Endothelial cell of umbilical vein (primary cell): ENCODE measurements at regions not wholly inside any gene's neighbourhood (a gene's known extent, or its start where the extent isn't known, plus 50 kb on each side); places are given as distances from the start of the nearest gene placed in this dataset.

Experiments used
- BruUV-seq: library from RNA; stranded (reverse); fragments of 400-500 nt; replicated peaks from 2 replicates; lab custom pipeline; 2021; lab: Mats Ljungman, UMichigan
- CTCF ChIA-PET: fragments of 300-600, 350-600 bp; sonication (Branson Sonifier 250); formaldehyde crosslinking; loops from one replicate; lab custom pipeline; 2021; ENCODE audit warnings: antibody characterized with exemption, inconsistent platforms; lab: Charles Lee
- POLR2A ChIA-PET: fragments of 300-600, 350-600 bp; sonication (Branson Sonifier 250); formaldehyde crosslinking; loops from one replicate; lab custom pipeline; 2021; ENCODE audit warnings: antibody characterized with exemption, inconsistent platforms; lab: Charles Lee
- DNase-seq: peaks from one replicate; pipeline ENCODE4 v3.0.0-alpha.2; 2011; ENCODE audit warnings: low read depth, low spot score
- FAIRE-seq: peaks from 2 replicates; lab custom pipeline; 2011; peaks lifted over from hg19 to GRCh38; lab: Jason Lieb, UNC
- H2AFZ ChIP-seq: 2 replicates; pipeline ENCODE4 v1.6.0; 2012; ENCODE audit warnings: low read depth, low read length, control low read depth, inconsistent platforms
- H3K27ac ChIP-seq: 2 replicates; pipeline ENCODE4 v1.5.1; 2011; ENCODE audit warnings: low read depth, mild to moderate bottlenecking, control low read depth, low read length, moderate library complexity; ENCODE audit not compliant: insufficient read depth
- H3K27me3 ChIP-seq, 2 experiments: 2 replicates each; pipeline versions ENCODE4 v1.6.0 to v1.6.1; 2011; ENCODE audit warnings: low read length in 2 of 2, mixed read lengths in 1 of 2; ENCODE audit not compliant: control insufficient read depth in 2 of 2, insufficient read depth in 2 of 2
- H3K36me3 ChIP-seq, 2 experiments: 2 replicates in 1 of 2; 3 replicates in 1 of 2; pipeline ENCODE4 v1.5.1; 2011; ENCODE audit warnings: low read length in 2 of 2, mild to moderate bottlenecking in 1 of 2, moderate library complexity in 1 of 2; ENCODE audit not compliant: control insufficient read depth in 2 of 2, insufficient read depth in 2 of 2; ENCODE audit errors: extremely low read depth in 1 of 2
- H3K4me1 ChIP-seq: 3 replicates; pipeline ENCODE4 v1.5.1; 2011; ENCODE audit warnings: mild to moderate bottlenecking, low read length; ENCODE audit not compliant: control insufficient read depth, insufficient read depth; ENCODE audit errors: extremely low read depth
- H3K4me2 ChIP-seq: 2 replicates; pipeline ENCODE4 v1.6.1; 2011; ENCODE audit warnings: low read length, control low read depth, mixed read lengths; ENCODE audit not compliant: insufficient read depth
- H3K4me3 ChIP-seq, 3 experiments: fragments of 200-600 bp in 1 of 3; sonication (generic), shearing (Covaris generic) in 1 of 3; replicated peaks in 1 of 3; 2 replicates each; pipeline ENCODE4 v1.5.1; 2011 to 2016; ENCODE audit warnings: control low read depth in 3 of 3, low read length in 3 of 3, mild to moderate bottlenecking in 2 of 3, inconsistent platforms in 1 of 3, low read depth in 1 of 3, moderate library complexity in 1 of 3; ENCODE audit not compliant: insufficient read depth in 1 of 3
- H3K79me2 ChIP-seq: 2 replicates; pipeline ENCODE4 v1.6.0; 2012; ENCODE audit warnings: low read length, inconsistent platforms; ENCODE audit not compliant: control insufficient read depth, insufficient read depth
- H3K9ac ChIP-seq: replicated peaks from 2 replicates; pipeline ENCODE3; 2011; ENCODE audit warnings: low read length, control low read depth; ENCODE audit not compliant: insufficient read depth; ENCODE audit errors: extremely low read depth
- H3K9me1 ChIP-seq: replicated peaks from 3 replicates; pipeline ENCODE4 v1.6.0; 2011; ENCODE audit warnings: mild to moderate bottlenecking, low read length; ENCODE audit not compliant: control insufficient read depth, insufficient read depth; ENCODE audit errors: extremely low read depth
- H3K9me3 ChIP-seq: replicated peaks from 2 replicates; pipeline ENCODE4 v1.5.1; 2012; ENCODE audit warnings: low read length, inconsistent platforms; ENCODE audit not compliant: control insufficient read depth, insufficient read depth
- H4K20me1 ChIP-seq: replicated peaks from 2 replicates; pipeline ENCODE3; 2011; ENCODE audit warnings: mild to moderate bottlenecking, low read length; ENCODE audit not compliant: control insufficient read depth, insufficient read depth; ENCODE audit errors: extremely low read depth
- FOS ChIP-seq: IDR thresholded peaks from 2 replicates; pipeline ENCODE4 v1.6.1; 2011; ENCODE audit warnings: mild to moderate bottlenecking, low read length, moderate library complexity, borderline replicate concordance; ENCODE audit not compliant: insufficient read depth
- GATA2 ChIP-seq: IDR thresholded peaks from 2 replicates; pipeline ENCODE4 v1.7.0; 2011; ENCODE audit warnings: low read depth, mild to moderate bottlenecking, moderate library complexity, mixed read lengths, low read length; ENCODE audit not compliant: insufficient read length, insufficient read depth
- JUN ChIP-seq: IDR thresholded peaks from 2 replicates; pipeline ENCODE4 v1.6.1; 2011; ENCODE audit warnings: borderline replicate concordance, low read depth; ENCODE audit not compliant: insufficient read length, insufficient read depth
- MYC ChIP-seq: IDR thresholded peaks from one replicate; pipeline ENCODE4 v1.6.1; 2011; ENCODE audit warnings: mild to moderate bottlenecking, low read depth, low read length
- POLR2A ChIP-seq: IDR thresholded peaks from 2 replicates; pipeline ENCODE4 v1.6.1; 2012; ENCODE audit warnings: low read depth, mild to moderate bottlenecking, control low read depth, low read length
- POLR2AphosphoS5 ChIP-seq: IDR thresholded peaks from 2 replicates; pipeline ENCODE4 v1.6.1; 2012; ENCODE audit warnings: low read depth, mild to moderate bottlenecking, control low read depth, low read length, moderate library complexity; ENCODE audit not compliant: insufficient read depth
- dilution Hi-C: fragments of 300-500 bp; cut with MboI; formaldehyde crosslinking; loops from one replicate; pipeline ENCODE4 v1.15.0; 2019; ENCODE audit warnings: low sequenced_read_pairs; ENCODE audit not compliant: extremely low pct_ligation_motif_present
- intact Hi-C: fragments of 100-400 bp; cut with micrococcal nuclease; formaldehyde crosslinking; loops from one replicate; pipeline ENCODE4 v1.10.0; 2022
- TF ChIP-seq, protein P1 (sequence below), 2 donors: IDR thresholded peaks; 1 replicate in 1 of 2; 2 replicates in 1 of 2; pipeline ENCODE4 v1.5.1; 2011; ENCODE audit warnings: low read length in 2 of 2, mild to moderate bottlenecking in 2 of 2, moderate library complexity in 2 of 2, control low read depth in 1 of 2, inconsistent platforms in 1 of 2, low read depth in 1 of 2; ENCODE audit not compliant: insufficient read depth in 1 of 2; ENCODE audit errors: extremely low read depth in 1 of 2
- TF ChIP-seq, protein P2 (sequence below): IDR thresholded peaks from 2 replicates; pipeline ENCODE4 v1.6.1; 2011; ENCODE audit not compliant: insufficient read depth, insufficient read length

DNA sequence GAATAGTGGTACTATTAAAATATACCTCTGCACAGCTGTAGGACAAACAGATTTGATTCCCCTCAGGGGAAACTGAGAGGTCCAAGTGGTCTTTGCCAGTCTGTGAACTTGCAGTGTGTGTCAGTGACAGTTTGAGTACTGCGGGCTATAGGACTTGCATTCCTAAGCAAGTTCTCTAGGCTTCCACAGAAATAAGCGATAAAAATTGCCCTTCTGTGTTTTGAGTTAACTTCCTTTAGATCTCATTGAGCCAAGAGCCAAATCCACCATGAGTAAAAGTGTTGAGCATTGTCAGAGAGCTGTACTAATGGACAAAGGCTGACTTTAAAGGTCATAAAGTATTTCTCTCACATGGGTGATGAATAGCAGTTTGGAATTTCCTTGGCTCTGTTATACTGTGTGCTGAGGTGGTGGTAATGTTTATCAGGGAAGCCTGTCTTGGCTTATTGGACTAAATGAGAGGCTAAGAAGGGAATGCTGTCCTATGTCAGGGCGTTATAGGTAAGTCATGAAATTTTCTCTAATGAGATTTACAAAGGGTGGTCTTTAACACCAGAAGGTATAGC is 122.6 kb upstream of the MAP3K7 start:
- Histone ChIP-seq H3K27ac (no peak overlapping the region), H3K4me2 (no peak overlapping the region), H3K27me3 (no peaks in the 10 kb centered on the region), H3K4me3 (no peak overlapping the region), H2AFZ (no peak overlapping the region), H3K36me3 (no peaks in the 10 kb centered on the region), H4K20me1 (no peaks in the 10 kb centered on the region), H3K9me1 (no peaks in the 10 kb centered on the region), H3K9ac (no peak overlapping the region), H3K4me1 (no peaks in the 10 kb centered on the region), H3K79me2 (no peaks in the 10 kb centered on the region), H3K9me3 (no peaks in the 10 kb centered on the region)
- POLR2A ChIA-PET, result no interaction called here
- CTCF ChIA-PET, result no interaction called here
- intact Hi-C loops (no loop called here), dilution Hi-C loops (no loop called here)
- FAIRE-seq, result no peak
- BruUV-seq, result no TSS peak
- DNase-seq, result no peak
- no peak for TF ChIP-seq MYC
- TF ChIP-seq, protein P1, sequence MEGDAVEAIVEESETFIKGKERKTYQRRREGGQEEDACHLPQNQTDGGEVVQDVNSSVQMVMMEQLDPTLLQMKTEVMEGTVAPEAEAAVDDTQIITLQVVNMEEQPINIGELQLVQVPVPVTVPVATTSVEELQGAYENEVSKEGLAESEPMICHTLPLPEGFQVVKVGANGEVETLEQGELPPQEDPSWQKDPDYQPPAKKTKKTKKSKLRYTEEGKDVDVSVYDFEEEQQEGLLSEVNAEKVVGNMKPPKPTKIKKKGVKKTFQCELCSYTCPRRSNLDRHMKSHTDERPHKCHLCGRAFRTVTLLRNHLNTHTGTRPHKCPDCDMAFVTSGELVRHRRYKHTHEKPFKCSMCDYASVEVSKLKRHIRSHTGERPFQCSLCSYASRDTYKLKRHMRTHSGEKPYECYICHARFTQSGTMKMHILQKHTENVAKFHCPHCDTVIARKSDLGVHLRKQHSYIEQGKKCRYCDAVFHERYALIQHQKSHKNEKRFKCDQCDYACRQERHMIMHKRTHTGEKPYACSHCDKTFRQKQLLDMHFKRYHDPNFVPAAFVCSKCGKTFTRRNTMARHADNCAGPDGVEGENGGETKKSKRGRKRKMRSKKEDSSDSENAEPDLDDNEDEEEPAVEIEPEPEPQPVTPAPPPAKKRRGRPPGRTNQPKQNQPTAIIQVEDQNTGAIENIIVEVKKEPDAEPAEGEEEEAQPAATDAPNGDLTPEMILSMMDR (IDR thresholded peaks at IDR 0.05; ENCODE audit: extremely low read depth in 1 of 2, insufficient read depth in 1 of 2, low read depth in 1 of 2, low read length in 2 of 2), result no peak
- no peak for TF ChIP-seq POLR2A
- no peak for TF ChIP-seq FOS
- TF ChIP-seq JUN, result no peak
- TF ChIP-seq POLR2AphosphoS5, result no peak
- TF ChIP-seq, protein P2, sequence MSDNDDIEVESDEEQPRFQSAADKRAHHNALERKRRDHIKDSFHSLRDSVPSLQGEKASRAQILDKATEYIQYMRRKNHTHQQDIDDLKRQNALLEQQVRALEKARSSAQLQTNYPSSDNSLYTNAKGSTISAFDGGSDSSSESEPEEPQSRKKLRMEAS, result no peak
- TF ChIP-seq GATA2, result no peak
